ENCODE measurements at regions not wholly inside any gene's neighbourhood (a gene's known extent, or its start where the extent isn't known, plus 50 kb on each side); places are given as distances from the start of the nearest gene placed in this dataset.

- TF ChIP-seq CTCF (IDR thresholded peaks at IDR 0.05) (no peak), POLR2A (IDR thresholded peaks at IDR 0.05) (no peak)
These were observed 101.7 kb downstream of the CPZ start for GRCh38 chr4:8694226-8694625.

All from breast epithelium (tissue), 3 donors.